GM12801 (cell line): ENCODE measurements at regions not wholly inside any gene's neighbourhood (a gene's known extent, or its start where the extent isn't known, plus 50 kb on each side); places are given as distances from the start of the nearest gene placed in this dataset.

Source experiments
- CTCF ChIP-seq: IDR thresholded peaks from one replicate; pipeline ENCODE4 v1.5.1; 2011; ENCODE audit warnings: control low read depth; ENCODE audit not compliant: insufficient read length; ENCODE audit errors: extremely low read depth

GRCh38 chr13:107866032-107866940, 349.1 kb downstream of the LIG4 start:
- TF ChIP-seq CTCF = no peak

GRCh38 chr13:107865643-107866031, 349.7 kb downstream of the LIG4 start:
- TF ChIP-seq CTCF = no peak

- TF ChIP-seq CTCF = no peak
These were observed 350.1 kb downstream of the LIG4 start for GRCh38 chr13:107865318-107865575.

GRCh38 chr13:107864543-107865317, 350.6 kb downstream of the LIG4 start:
- no peak for TF ChIP-seq CTCF

- no peak for TF ChIP-seq CTCF
These were observed 355.1 kb downstream of the LIG4 start for GRCh38 chr13:107860284-107860683.

- no peak for TF ChIP-seq CTCF
These were observed 360.5 kb downstream of the LIG4 start for GRCh38 chr13:107854880-107855279.

GRCh38 chr13:107852072-107852471, 363.3 kb downstream of the LIG4 start:
- TF ChIP-seq CTCF = no peak
